Gastrocnemius medialis (tissue), 4 donors: ENCODE measurements at regions not wholly inside any gene's neighbourhood (a gene's known extent, or its start where the extent isn't known, plus 50 kb on each side); places are given as distances from the start of the nearest gene placed in this dataset.

Experiments used
- CTCF ChIP-seq, 5 experiments: fragments of 450-650 bp in 3 of 5; fragments of 200-600 bp in 2 of 5; sonication (generic) in 2 of 5; IDR thresholded peaks in 4 of 5; conservative IDR thresholded peaks in 1 of 5; 1 replicate in 4 of 5; 2 replicates in 1 of 5; pipeline ENCODE4 v1.5.1; 2016 to 2019; ENCODE audit warnings: antibody characterized with exemption in 5 of 5, mild to moderate bottlenecking in 3 of 5, moderate library complexity in 3 of 5
- POLR2A ChIP-seq, 2 donors: fragments of 450-650 bp; IDR thresholded peaks; one replicate each; pipeline ENCODE4 v1.6.1; 2017; ENCODE audit warnings: antibody characterized with exemption in 2 of 2, mild to moderate bottlenecking in 2 of 2, moderate library complexity in 2 of 2

- TF ChIP-seq CTCF (IDR thresholded peaks at IDR 0.05 in 4 of 5, conservative IDR thresholded peaks at IDR 0.05 in 1 of 5) (no peak), POLR2A (IDR thresholded peaks at IDR 0.05) (no peak)
Measured at GRCh38 chr13:27339299-27339698, 68.7 kb downstream of the RASL11A start.
